Sigmoid colon (tissue), 6 donors: ENCODE measurements at regions not wholly inside any gene's neighbourhood (a gene's known extent, or its start where the extent isn't known, plus 50 kb on each side); places are given as distances from the start of the nearest gene placed in this dataset.

ENCODE experiments used
- DNase-seq: peaks from one replicate; pipeline ENCODE4 v3.0.0-alpha.2; 2019
- H3K27ac ChIP-seq, 4 donors: fragments of 200-600 bp; sonication (generic); one replicate each; pipeline ENCODE4 v1.5.1; 2016 to 2019; ENCODE audit warnings: mild to moderate bottlenecking in 1 of 4
- H3K27me3 ChIP-seq, 3 donors: fragments of 200-600 bp; sonication (generic); one replicate each; pipeline ENCODE4 v1.5.1; 2019; ENCODE audit warnings: mild to moderate bottlenecking in 1 of 3
- H3K36me3 ChIP-seq, 4 donors: fragments of 200-600 bp; sonication (generic); one replicate each; pipeline ENCODE4 v1.5.1; 2016 to 2019
- H3K4me1 ChIP-seq, 4 donors: fragments of 200-600 bp; sonication (generic); one replicate each; pipeline ENCODE4 v1.5.1; 2017 to 2019
- H3K4me3 ChIP-seq, 4 donors: fragments of 200-600 bp; sonication (generic); one replicate each; pipeline ENCODE4 v1.5.1; 2017 to 2019; ENCODE audit warnings: mild to moderate bottlenecking in 2 of 4, moderate library complexity in 1 of 4
- H3K9me3 ChIP-seq, 4 donors: fragments of 200-600 bp in 3 of 4; sonication (generic) in 3 of 4; one replicate each; pipeline versions ENCODE4 v1.5.1 to v1.6.1; 2013 to 2019
- CTCF ChIP-seq, 4 experiments: fragments of 450-650 bp in 3 of 4; fragments of 200-600 bp in 1 of 4; IDR thresholded peaks; one replicate each; pipeline ENCODE4 v1.5.1; 2016 to 2019; ENCODE audit warnings: antibody characterized with exemption in 4 of 4, mild to moderate bottlenecking in 3 of 4, moderate library complexity in 2 of 4
- EP300 ChIP-seq, 4 donors: sonication (generic); formaldehyde crosslinking; IDR thresholded peaks; one replicate each; pipeline ENCODE4 v1.6.1; 2017; ENCODE audit warnings: antibody characterized with exemption in 4 of 4
- POLR2A ChIP-seq, 2 donors: fragments of 450-650 bp; IDR thresholded peaks; one replicate each; pipeline ENCODE4 v1.6.1; 2016; ENCODE audit warnings: antibody characterized with exemption in 2 of 2, mild to moderate bottlenecking in 2 of 2, moderate library complexity in 2 of 2
- POLR2AphosphoS5 ChIP-seq, 4 donors: sonication (generic); formaldehyde crosslinking; IDR thresholded peaks; one replicate each; pipeline ENCODE4 v1.6.1; 2017; ENCODE audit warnings: antibody characterized with exemption in 4 of 4
- WGBS, 2 donors: extraction: QIAGEN DNeasy Blood & Tissue Kit; methylation state at CpG; one replicate each; pipeline ENCODE4 v1.1.7; 2013; 5-methylcytosine and 5-hydroxymethylcytosine counted together
- intact Hi-C: fragments of 100-400 bp; cut with DNase I; formaldehyde crosslinking; loops from one replicate; pipeline ENCODE4 v1.15.1; 2023
- donor health status: healthy with polysubstance abuse.
- donor health status: healthy.

- H3K36me3 ChIP-seq = no peaks in the 10 kb centered on the region
- no peaks in the 10 kb centered on the region for H3K4me1 ChIP-seq
- no peaks in the 10 kb centered on the region for H3K9me3 ChIP-seq
- 78 to 81% methylated on average over 6 of the region's 6 CpGs for WGBS, 2 donors
- intact Hi-C loops = no loop called here
- H3K27ac ChIP-seq = no peak overlapping the region
- no peak overlapping the region for H3K4me3 ChIP-seq
- TF ChIP-seq CTCF (IDR thresholded peaks at IDR 0.05) (no peak), POLR2A (IDR thresholded peaks at IDR 0.05) (no peak), EP300 (IDR thresholded peaks at IDR 0.05) (no peak), POLR2AphosphoS5 (IDR thresholded peaks at IDR 0.05) (no peak)
- H3K27me3 ChIP-seq = no peaks in the 10 kb centered on the region
- no peak for DNase-seq
Measured at GRCh38 chr5:115072266-115073064, 97.2 kb downstream of the TRIM36 start.

DNA sequence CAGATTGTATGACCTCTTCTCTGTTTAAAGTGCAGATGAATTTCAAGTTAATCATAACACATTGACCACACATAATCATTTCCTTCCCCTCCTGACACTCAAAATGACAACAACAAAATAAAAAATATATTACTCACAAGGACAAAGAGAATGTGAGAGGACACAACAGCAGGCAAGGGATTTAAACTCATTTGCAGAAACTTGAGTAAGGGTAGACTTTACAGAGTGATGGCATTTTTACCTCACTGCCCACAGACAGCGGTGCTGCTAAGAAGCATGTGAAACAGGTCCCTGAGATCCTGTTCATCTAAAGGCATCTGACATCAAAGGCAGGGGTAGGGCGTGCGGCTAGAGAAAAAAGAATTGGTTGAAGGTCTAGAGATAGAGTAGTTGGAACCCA, 99.0 kb downstream of the TRIM36 start:
- no peak overlapping the region for H3K27ac ChIP-seq
- H3K9me3 ChIP-seq = no peaks in the 10 kb centered on the region
- H3K4me1 ChIP-seq = no peaks in the 10 kb centered on the region
- H3K4me3 ChIP-seq = no peak overlapping the region
- 82 to 85% methylated on average over 3 of the region's 3 CpGs for WGBS, 2 donors
- no peaks in the 10 kb centered on the region for H3K36me3 ChIP-seq
- intact Hi-C loops = no loop called here
- no peak for TF ChIP-seq POLR2AphosphoS5 (IDR thresholded peaks at IDR 0.05)
- TF ChIP-seq POLR2A (IDR thresholded peaks at IDR 0.05) = no peak
- TF ChIP-seq CTCF (IDR thresholded peaks at IDR 0.05) = no peak
- TF ChIP-seq EP300 (IDR thresholded peaks at IDR 0.05) = no peak
- DNase-seq = no peak
- H3K27me3 ChIP-seq = no peaks in the 10 kb centered on the region

- TF ChIP-seq CTCF (IDR thresholded peaks at IDR 0.05) (peak in 2 of 4 experiments; percentile 26 to 30), POLR2AphosphoS5 (IDR thresholded peaks at IDR 0.05) (no peak), EP300 (IDR thresholded peaks at IDR 0.05) (no peak), POLR2A (IDR thresholded peaks at IDR 0.05) (no peak)
- no peaks in the 10 kb centered on the region for H3K36me3 ChIP-seq
- 60 to 64% methylated on average over 3 of the region's 3 CpGs for WGBS, 2 donors
- DNase-seq = no peak
- intact Hi-C loops = no loop called here
- H3K27me3 ChIP-seq = no peaks in the 10 kb centered on the region
- no peaks in the 10 kb centered on the region for H3K4me1 ChIP-seq
- no peak overlapping the region for H3K4me3 ChIP-seq
- H3K27ac ChIP-seq = no peak overlapping the region
- no peaks in the 10 kb centered on the region for H3K9me3 ChIP-seq
Measured at GRCh38 chr5:115069087-115069968, 100.4 kb downstream of the TRIM36 start.

DNA sequence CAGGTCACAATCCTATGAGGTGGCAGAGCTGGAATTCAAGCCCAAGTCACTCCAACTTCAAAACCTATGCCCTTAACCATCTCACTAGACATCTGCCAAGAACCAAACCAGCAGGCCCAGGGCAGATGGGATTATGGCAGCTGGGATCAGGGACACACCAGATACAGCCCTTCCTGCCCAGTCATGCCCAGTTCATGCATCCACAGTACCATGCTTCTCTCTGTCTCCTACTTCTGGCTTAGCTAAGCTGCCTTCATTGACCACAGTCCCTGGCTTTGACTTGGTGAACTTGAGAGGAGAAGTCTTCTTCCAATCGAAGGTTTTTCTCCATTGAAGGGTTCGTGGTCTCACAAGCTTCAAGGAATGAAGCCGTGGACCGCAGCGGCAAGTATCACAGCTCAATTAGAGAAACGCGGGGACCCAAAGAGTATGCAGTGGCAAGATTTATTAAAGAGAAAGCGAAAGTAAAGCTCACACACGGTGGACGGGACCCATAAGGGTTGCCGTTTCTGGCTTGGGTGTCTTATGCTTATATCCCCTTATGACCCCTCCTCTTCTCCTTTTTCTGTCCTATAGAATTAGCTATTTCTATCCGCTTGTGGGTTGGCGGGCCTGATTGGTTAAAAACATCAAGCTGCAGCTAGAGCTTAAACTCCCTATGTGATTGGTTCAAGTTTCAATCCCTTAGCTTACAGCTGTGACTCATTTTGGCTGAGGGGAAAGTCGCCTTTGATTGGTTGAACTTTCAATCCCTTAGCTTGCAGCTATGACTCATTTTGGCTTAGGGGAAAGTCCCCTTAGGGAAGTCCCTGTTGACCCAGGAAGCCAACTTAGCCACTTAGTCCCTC, 101.2 kb downstream of the TRIM36 start:
- 87 to 88% methylated on average over 14 of the region's 14 CpGs for WGBS, 2 donors
- no peak overlapping the region for H3K4me3 ChIP-seq
- H3K4me1 ChIP-seq = no peaks in the 10 kb centered on the region
- H3K27me3 ChIP-seq = no peaks in the 10 kb centered on the region
- intact Hi-C loops = no loop called here
- no peak overlapping the region for H3K27ac ChIP-seq
- H3K36me3 ChIP-seq = no peaks in the 10 kb centered on the region
- no peak for TF ChIP-seq CTCF (IDR thresholded peaks at IDR 0.05)
- no peaks in the 10 kb centered on the region for H3K9me3 ChIP-seq
- DNase-seq = no peak
